GM19438 (cell line): ENCODE measurements at regions not wholly inside any gene's neighbourhood (a gene's known extent, or its start where the extent isn't known, plus 50 kb on each side); places are given as distances from the start of the nearest gene placed in this dataset.
"Not testable (repeated sequence)": the region's sequence is repeated elsewhere in the genome, so short reads cannot be mapped to it uniquely, and the experiment has no call there.

Source experiments
- ATAC-seq: cut with Tn5 transposase; IDR thresholded peaks from one replicate; pipeline ENCODE4 v1.9.1; 2021; ENCODE audit warnings: low read depth; ENCODE audit not compliant: unreplicated experiment

DNA sequence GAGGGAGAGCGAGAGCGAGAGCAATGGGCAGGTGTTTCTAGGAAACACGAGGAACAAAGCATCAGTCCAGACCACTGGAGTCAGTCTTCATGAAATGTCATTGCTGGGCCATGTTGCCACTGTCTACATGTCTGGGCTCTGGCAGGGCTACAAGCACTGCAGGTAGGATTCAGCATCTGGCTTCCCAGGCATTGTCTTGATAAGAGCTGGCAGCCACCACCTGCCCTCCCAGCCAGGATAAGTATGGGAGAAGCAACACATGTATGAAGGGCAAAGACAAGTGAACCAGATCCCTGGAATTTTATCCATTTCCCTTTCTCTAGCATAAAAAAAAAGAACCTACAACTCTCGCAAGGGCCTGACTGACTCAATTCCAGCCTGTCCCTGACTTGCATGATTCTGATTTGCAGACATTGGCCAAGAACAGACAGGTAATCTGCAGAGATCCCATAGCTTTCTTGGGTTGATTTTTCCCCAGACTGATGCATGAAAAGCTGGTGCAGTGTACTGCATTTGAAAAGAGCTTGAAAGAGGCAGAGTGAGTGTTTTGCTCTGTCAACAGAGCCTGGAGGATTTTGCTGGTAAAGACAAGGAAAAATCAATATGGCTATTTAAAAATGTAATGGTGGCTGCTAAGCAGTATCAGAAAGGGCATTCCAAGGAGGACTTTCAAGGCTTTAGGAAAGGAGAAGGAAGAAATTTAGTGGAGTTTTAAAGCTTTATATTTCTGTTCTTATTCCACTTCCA is 157.2 kb upstream of the MYRIP start:
- ATAC-seq = no peak

DNA sequence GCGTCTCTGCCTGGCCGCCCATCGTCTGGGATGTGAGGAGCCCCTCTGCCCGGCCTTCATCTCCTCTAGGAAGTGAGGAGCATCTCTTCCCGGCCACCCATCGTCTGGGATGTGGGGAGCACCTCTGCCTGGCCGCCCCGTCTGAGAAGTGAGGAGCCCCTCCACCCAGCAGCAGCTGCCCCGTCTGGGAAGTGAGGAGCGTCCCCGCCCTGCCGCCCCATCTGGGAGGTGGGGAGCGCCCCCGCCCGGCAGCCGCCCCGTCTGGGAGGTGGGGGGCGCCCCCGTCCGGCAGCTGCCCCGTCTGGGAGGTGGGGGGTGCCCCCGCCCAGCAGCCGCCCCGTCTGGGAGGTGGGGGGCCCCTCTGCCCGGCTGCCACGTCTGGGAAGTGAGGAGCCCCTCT is 153.7 kb upstream of the MYRIP start:
- not testable (repeated sequence) for ATAC-seq

DNA sequence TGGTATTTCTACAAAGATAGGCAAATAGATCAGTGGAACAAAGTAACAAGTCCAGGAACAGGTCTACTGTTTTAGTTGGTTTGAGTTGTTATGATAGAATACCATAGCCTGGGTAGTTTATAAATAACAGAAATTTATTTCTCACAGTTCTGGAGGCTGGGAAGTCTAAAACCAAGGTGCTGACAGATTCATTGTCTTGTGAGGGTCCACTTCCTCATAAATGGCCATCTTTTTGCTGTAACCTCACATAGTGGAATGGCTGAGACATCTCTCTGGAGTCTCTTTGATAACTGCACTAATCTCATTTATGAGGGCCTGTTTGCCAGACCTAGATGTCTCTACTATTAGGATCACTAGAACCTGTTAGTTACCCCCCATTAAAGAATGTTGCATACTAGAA is 152.3 kb upstream of the MYRIP start:
- no peak for ATAC-seq

DNA sequence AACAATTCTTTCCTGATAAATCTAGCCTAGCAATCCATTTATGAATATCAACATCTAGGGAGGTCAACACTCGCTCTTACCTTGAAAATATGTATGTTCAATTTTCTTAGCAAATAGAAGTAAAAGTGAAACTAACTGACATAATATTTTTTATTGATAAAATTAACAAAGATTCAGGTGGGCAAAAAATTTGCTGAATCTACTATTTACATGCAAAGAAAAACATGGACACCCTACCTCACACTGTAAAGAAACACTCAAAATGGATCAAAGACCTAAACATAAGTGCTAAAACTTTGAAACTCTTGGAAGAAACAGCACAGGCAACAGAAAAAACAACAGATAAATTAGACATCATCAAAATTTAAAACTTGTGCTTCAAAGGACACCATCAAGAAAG is 151.6 kb upstream of the MYRIP start:
- ATAC-seq = no peak

DNA sequence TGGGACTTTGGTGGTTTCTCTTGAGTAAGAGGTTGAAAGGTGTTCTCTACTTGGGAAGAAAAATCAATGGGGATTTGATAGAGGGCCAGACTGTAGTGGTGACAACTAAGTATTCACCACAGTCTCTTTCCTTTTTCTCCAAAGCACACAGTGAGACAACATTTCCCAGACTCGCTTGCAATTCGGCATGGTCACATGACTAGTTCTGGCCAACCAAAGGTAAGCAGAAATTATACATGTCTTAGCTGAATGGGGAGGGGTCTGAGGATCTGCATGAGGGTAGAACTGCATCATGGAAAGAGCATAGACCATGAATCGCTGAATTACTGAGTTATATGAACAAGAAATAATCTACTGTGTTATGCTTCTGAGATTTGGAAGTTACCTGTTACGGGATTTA is 144.5 kb upstream of the MYRIP start:
- ATAC-seq = no peak

DNA sequence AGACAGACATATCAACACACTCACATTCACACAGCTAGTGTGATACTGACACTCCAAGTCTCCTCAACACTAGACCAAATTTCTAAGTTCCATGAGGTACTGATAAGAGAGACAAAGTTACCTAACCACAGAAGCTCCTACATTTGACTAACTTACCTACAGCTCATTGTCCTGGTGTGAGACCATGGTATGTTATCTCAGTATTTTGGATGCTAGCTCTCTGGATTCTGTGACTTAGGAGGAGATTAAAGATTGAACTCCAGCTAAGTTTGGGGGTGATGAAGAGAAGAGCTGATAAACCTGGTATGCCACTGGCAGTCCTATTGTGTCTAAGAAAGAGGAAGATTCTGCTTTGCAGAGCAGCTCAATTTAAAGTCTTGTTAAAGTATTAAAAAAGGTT is 144.0 kb upstream of the MYRIP start:
- no peak for ATAC-seq

DNA sequence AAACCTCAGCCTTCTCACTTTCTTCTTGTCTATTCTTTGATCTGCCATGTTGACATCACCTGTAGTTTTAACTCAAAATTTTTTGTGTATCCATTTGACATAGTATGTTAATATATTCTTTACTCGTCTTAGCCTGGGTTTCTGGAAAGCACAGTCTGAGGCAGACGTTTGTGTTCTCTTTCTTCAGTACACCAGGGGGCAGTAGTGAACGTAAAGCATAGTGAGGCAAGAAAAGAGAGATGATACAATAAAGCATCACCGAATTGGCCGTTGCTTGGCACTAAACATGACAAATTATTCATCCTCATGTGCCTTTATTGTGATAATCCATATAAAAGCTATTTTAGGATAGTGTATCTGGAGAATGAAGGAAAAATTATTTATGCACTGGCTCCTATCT is 141.0 kb upstream of the MYRIP start:
- no peak for ATAC-seq

DNA sequence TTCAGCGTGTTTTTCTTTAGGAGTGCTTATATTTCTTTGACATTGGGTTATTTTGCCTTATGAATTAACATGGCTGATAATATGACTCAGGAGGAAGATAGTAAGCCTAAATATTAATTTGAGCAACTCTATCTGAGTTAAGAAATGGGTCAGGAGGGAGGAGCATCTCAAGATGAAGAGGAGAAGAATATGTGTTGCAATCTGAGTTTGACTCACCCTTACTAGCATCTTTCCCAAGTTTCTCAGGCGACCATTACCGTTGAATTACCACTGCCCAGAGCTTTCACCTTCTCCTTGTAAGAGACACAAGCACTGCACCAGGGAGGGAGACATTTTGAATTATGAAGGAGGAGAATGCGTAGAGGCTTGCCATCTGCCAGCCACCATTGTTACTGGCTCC is 138.3 kb upstream of the MYRIP start:
- no peak for ATAC-seq

DNA sequence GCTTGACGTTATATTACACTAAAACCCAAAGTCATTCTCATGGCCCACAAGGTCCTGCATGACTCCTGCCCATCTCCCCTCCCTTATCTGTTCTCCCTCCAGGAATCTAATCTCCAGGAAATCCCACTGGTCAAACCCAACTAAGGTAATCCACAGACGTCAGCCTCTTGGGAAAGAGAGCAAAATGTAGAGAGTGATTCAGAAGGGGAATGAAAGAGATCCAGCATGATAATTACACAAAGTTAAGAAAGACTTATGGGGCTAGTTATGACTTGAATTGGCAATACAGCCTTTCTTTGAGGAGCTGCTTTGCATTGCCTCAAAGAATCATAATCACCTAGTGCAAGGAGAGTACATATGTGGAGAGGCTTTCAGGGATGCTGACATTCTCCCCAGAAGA is 137.8 kb upstream of the MYRIP start:
- no peak for ATAC-seq

DNA sequence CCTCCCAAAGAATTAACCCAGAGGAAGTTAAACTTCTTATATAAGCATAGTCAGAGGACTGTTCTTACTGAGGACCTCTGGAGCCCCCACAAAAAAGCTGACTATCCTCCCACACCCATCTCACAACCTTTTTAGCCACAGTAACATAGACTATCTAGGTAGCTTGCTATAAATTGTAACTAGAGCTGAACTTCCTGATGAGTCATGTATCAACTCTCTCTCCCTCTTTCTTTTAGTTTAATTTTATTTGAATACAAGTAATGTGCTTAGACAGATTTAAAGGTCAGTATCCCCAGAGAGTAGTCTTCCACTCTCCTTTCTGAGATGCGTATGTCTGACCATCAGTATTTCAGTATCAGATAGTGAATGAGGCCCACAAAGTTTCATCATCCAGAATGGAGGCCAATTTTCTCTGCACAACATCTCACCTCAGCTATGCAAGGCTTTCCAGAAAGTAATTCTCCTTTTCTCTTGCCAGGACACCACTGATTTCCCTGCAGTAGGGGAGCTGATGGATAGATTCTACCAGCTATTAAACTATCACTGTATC is 104.0 kb upstream of the MYRIP start:
- no peak for ATAC-seq

DNA sequence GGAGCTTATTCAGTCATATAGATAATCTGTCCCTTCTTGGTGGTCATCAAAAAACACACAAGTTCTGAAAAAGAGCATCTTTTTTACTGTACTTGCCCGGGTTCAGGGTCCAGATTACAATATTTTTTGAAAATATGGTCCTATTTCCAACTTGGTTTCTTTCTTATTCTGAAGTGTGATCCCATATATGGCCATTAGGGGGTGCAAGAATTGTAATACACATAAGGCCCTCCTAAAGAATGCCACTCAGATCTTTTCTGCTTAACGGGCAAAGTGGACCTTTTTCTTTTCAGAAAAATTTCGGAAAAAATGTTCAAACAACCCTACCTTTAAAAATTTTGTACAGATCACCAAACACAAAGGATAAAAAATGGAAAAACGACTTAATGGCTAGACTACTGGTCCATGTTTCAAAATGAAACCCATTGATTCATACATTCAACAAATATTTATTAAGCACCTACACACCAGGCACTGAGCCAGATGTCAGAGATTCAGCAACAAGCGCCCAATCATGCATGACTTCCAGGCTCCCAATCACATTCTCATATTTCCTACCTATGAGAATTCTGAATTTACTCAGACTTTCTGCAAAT is 102.0 kb upstream of the MYRIP start:
- no peak for ATAC-seq

DNA sequence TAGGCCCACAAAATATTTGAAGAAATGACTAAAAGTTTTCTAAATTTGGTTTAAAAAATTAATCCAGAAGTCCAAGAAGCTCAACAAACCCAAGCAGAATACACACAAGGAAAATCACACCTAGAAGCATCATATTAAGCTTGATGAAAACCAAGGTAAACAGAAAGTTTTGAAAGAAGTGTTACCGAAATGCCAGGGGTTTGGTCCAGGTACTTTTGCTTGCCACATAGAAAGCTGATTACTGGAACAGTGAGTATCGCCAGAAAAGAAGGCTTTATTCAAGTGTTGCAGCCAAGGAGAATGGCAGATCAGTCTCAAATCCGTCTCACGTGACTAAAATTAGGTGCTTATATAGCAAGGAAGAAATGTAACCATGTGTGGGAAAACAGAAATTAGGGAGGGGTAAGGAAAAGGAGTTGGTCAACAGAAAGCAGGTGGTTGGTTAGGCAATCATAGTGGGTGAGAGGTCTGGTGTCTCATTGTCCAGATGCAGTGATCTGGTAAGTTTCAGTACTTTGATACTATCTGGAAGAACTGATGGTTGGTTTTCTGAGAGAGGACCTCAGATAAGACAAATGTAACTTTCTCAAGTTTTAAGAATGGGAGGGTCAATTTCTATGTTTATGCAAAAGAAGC is 96.9 kb upstream of the MYRIP start:
- no peak for ATAC-seq

DNA sequence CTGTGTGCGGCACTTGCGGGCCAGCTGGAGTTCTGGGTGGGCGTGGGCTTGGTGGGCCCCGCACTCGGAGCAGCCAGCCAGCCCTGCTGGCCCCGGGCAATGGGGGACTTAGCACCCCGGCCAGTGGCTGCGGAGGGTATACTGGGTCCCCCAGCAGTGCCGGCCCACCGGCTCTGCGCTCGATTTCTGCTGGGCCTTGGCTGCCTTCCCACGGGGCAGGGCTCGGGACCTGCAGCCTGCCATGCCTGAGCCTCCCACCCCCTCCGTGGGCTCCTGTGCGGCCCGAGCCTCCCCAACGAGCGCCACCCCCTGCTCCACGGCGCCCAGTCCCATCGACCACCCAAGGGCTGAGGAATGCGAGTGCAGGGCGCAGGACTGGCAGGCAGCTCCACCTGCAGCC is 96.1 kb upstream of the MYRIP start:
- ATAC-seq = not testable (repeated sequence)

DNA sequence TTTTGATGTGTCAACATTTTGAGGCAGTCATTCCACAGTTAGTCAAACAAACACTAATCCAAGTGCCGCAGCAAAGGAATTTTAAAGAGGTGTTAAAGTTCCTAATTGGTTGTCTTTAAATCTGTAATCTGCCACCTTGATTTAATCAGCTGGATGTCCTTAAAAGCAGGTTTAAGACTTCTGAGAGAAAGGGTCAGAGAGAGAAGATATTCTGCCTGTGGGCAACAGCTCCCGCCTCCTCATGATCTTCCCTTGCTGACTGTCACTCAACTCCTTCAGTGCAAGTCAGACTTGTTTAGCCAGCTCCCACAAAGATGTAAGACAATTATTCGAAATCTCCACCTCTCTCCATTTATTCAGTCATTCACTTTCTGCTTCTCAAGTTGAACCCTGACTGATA is 92.6 kb upstream of the MYRIP start:
- no peak for ATAC-seq

DNA sequence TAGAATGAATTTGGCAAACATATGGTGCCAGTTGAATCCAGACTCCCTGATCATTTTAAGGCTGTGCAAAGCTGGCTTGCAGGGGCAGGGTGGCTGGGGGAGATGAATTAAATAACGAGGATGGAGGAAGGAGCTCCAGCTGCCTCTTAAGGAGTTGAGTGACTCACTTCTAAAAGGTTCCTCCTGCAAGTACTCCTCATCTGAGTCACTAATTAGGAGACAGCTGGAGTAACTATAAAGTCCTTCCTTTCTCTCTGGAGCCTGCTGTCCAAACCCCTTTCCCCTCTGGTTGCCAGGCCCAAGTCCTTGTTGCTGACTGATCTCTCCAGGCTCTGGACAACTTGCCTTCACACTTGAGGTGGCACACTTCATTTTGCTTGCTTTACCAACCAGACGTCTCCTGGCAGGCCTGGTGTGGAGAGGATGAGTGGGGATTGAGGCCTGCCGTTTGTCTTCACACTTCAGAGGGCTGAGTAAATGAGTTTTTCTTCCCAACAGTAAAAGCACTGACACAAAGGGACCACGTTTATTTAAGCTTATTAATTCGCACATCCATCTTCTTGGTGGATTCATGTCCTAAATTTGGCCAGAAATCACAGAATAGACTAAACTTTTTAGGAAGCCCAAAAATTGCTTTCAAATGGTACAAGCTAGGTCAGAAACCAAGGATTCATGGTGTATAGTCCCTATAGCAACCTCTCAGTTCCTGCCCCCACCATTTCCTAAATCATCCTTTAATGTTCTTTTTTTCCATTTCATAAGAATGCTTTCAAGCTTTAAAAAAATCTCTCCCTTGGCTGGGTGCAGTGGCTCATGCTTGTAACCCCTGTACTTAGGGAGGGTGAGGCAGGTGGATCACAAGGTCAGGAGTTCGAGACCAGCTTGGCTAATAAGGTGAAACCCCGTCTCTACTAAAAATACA is 90.5 kb upstream of the MYRIP start:
- no peak for ATAC-seq

DNA sequence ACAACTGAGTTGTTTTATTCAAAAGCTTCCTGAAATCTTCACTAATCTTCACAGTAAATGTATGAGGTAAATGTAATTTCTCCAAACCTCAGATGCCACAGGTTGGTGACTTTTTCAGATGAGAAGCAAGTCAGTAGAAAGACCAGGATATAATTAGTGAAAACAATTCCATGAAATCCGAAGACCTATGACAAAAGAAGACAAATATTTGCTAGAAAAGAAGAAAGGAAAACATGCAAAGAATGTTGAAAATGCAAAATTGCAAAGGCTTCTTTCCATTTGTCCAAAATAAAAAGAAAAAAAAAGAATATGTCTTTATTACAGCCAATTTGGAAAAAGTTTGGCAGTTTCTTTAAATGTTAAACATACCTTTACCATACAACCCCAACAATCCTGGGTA is 88.3 kb upstream of the MYRIP start:
- ATAC-seq = no peak

DNA sequence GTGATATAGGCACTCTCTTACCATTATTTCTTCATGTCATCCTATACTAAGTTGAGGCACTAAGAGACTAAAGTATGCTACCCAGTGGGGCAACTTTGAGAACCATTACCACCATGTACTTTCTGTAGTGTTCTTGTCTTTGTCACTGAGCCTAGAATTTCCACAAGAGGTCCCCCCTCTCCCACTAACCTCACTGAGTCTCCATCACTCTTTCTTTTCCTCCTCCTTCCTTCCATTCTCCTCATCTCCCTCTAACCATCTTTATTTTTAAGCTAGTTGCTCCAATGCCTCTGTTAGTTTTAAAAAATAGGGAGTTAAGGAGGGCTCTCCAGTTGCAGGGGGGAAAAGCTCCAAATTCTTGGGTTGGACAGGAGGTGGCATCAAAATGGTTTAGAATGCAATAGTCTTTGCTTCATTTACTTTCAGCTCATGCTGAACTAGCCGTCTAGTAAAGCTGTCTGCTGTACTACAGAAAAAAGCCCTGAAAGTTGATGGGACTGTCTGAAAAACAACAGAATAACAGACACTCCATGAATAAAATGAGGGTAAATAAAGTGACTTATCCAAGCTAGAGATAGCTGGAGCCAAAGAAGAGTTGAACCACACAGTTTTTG is 85.1 kb upstream of the MYRIP start:
- ATAC-seq = no peak

DNA sequence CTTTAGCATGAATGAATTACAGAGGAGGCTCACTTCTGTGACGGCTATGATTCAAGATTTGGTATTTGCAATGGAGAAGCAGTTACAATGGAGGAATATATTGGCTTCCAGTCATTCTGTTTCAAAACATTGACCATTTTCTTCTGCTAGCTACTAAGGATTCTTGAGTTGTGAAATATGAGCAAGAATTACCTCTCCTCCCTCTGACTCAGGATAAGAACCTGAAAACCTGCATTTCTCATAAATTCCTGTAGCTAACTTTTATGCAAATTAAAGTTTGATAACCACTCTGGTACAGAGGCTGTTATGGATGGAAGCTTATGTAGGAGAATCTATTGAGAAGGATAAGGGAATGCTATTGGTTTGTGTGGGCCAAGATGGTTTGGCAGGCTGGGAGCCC is 84.1 kb upstream of the MYRIP start:
- no peak for ATAC-seq

DNA sequence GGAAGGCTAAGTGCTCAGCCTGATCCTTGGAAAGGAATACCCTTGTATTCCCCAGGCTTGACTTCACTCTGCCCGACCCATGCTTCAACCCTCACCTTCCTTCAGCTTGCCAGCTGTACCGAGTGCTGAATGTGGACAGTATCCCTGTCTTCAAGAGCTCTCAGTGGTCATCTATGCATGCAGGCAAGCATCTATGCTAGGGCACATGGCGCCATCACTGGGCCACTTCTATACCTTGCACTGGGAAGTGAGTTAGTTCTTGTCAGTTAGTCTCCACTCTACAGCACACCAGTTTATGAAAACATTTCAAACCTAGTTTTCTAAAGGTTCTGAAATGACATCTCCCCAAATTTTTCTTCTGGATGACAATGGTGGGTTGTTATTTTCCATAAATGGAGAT is 82.0 kb upstream of the MYRIP start:
- no peak for ATAC-seq

DNA sequence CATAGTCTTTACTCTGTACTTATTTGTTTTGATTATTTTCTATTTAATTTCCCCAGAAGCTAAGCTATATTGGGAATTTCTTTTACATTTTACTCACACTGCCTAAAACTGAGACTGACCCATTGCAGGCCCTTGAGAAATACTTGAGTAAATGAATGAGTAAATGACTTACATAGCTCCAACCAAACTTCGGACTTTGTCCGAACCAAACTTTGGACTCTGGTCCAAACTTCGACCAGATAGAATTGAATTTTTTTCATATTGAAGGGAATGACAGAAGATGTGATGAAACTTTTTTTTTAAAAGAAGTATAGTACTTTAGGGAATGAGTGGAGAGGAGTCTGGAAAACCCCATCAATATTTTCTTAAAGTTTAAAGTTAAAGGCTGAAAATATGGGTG is 75.6 kb upstream of the MYRIP start:
- no peak for ATAC-seq
